ENCODE measurements at regions not wholly inside any gene's neighbourhood (a gene's known extent, or its start where the extent isn't known, plus 50 kb on each side); places are given as distances from the start of the nearest gene placed in this dataset.
"Not testable (repeated sequence)": the region's sequence is repeated elsewhere in the genome, so short reads cannot be mapped to it uniquely, and the experiment has no call there.

DNA sequence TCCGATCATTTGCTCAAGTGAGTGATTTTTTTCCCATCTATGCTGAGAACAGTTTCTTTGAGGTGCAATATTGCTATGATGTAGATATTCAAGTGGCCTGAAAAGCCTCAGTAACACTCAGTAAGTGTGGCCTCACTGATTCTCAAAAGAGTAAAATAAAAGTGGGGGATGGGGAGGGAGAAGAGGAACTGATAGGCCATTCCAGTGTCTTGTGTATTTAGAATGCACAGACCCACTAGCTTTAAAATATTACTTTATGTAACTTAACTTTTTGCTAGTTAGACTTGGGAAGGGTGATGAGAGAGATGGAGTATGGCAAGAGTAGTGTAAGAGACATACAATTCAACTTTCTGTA, 79.5 kb upstream of the ZNF608 start:
- no peak for DNase-seq
- H3K4me1 ChIP-seq (ENCODE audit: low read depth): no peaks in the 10 kb centered on the region
- ATAC-seq: no peak
- no peaks in the 10 kb centered on the region for H3K9me3 ChIP-seq
- H3K36me3 ChIP-seq (ENCODE audit: low read depth): no peaks in the 10 kb centered on the region
- intact Hi-C loops (cut with DNase I, micrococcal nuclease): no loop called here
- TF ChIP-seq, protein P1, sequence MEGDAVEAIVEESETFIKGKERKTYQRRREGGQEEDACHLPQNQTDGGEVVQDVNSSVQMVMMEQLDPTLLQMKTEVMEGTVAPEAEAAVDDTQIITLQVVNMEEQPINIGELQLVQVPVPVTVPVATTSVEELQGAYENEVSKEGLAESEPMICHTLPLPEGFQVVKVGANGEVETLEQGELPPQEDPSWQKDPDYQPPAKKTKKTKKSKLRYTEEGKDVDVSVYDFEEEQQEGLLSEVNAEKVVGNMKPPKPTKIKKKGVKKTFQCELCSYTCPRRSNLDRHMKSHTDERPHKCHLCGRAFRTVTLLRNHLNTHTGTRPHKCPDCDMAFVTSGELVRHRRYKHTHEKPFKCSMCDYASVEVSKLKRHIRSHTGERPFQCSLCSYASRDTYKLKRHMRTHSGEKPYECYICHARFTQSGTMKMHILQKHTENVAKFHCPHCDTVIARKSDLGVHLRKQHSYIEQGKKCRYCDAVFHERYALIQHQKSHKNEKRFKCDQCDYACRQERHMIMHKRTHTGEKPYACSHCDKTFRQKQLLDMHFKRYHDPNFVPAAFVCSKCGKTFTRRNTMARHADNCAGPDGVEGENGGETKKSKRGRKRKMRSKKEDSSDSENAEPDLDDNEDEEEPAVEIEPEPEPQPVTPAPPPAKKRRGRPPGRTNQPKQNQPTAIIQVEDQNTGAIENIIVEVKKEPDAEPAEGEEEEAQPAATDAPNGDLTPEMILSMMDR (IDR thresholded peaks at IDR 0.05): no peak
- H3K4me3 ChIP-seq: no peak overlapping the region

DNA sequence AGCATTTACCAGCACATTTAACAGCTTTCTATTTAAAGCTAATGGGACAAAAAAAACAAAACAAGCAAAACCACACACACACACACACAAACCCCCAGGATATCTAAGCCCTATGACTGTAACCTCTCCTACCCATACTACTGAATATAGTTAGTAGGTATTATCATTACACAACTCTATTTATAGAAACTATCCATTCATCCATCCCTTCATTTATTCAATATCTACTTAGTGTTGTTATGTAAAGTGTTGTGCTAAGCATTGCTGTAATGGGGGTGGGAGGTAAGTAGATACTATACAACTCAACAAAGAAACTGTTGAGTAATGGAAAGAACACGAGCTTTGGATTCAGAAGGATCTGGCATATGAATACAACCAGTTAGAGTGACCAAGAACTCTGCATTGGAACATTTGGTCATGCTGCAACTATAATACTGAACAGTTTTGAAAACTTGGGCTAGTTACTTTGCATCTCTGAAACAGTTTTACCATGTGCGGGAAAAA, 82.3 kb upstream of the ZNF608 start:
- no peaks in the 10 kb centered on the region for H3K4me1 ChIP-seq (ENCODE audit: low read depth)
- no peak overlapping the region for H3K4me3 ChIP-seq
- no peak for DNase-seq
- TF ChIP-seq, protein P1 (IDR thresholded peaks at IDR 0.05): no peak
- no peak for ATAC-seq
- no peaks in the 10 kb centered on the region for H3K9me3 ChIP-seq
- H3K36me3 ChIP-seq (ENCODE audit: low read depth): no peaks in the 10 kb centered on the region
- intact Hi-C loops (cut with DNase I, micrococcal nuclease): no loop called here

DNA sequence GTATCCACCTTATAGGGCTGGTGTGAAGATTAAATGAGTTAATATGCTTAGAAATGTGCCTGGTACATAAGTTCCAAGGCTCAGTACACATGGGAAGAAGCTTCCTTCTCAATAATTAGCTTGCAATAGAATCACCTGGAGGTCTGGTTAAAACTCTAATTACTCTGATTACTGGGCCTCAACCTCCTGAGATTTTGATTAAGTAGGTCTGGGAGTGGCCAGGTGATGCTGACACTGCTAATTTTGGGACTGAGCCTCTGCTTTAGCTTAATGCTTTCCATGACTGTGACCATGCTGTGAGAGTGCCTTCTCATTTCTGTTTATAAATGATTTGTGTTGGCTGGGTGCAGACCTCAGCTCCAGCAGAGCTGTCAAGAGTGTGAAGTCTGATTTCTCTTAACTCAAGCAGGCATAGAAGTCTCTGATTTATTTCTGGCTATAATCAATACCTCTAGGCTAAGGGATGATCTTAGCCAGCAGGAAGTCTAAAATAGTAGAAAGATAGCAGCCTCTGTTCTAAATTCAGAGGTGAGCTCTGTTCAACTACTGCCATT, 85.3 kb upstream of the ZNF608 start:
- TF ChIP-seq, protein P1 (IDR thresholded peaks at IDR 0.05): no peak
- H3K36me3 ChIP-seq (ENCODE audit: low read depth): no peaks in the 10 kb centered on the region
- ATAC-seq (no peak), DNase-seq (no peak)
- intact Hi-C loops (cut with DNase I, micrococcal nuclease): no loop called here
- H3K4me3 ChIP-seq: no peak overlapping the region
- H3K4me1 ChIP-seq (ENCODE audit: low read depth): no peaks in the 10 kb centered on the region
- no peaks in the 10 kb centered on the region for H3K9me3 ChIP-seq

DNA sequence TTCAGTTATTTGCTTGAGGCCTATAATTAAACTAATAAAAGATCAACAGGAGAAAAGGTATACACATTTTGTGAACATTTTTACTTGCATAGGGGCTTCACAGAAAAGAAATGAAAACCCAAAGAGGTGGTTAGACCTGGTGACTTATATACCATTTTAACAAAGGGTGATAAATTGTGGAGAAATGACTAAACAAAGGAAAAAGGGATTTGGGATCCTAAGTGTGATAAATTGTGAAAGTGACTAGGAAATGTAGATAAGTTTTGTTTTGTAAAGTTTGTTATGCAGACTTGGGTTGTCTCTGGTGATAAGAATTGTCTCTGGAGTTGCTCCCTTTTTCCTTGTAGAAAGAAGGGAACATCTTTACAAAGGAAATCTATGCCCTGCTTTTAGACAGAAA, 86.1 kb upstream of the ZNF608 start:
- intact Hi-C loops (cut with DNase I, micrococcal nuclease): no loop called here
- H3K4me1 ChIP-seq (ENCODE audit: low read depth): no peaks in the 10 kb centered on the region
- DNase-seq (no peak), ATAC-seq (no peak)
- no peaks in the 10 kb centered on the region for H3K36me3 ChIP-seq (ENCODE audit: low read depth)
- TF ChIP-seq, protein P1 (IDR thresholded peaks at IDR 0.05): no peak
- H3K9me3 ChIP-seq: no peaks in the 10 kb centered on the region
- no peak overlapping the region for H3K4me3 ChIP-seq

DNA sequence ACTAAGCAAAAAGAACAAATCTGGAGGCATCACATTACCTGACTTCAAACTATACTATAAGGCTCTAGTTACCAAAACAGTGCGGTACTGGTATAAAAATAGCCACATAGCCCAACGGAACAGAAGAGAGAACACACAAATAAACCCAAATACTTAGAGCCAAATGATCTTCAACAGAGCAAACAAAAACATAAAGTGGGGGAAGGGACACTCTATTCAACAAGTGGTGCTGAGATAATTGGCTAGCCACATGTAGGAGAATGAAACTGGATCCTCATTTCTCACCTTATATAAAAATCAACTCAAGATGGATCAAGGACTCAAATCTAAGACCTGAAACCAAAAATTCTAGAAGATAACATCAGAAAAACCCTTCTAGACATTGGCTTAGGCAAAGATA, 89.9 kb upstream of the ZNF608 start:
- intact Hi-C loops (cut with DNase I, micrococcal nuclease); H3K9me3 ChIP-seq; ATAC-seq; DNase-seq; H3K4me3 ChIP-seq; H3K36me3 ChIP-seq (ENCODE audit: low read depth); H3K4me1 ChIP-seq (ENCODE audit: low read depth): not testable (repeated sequence)

DNA sequence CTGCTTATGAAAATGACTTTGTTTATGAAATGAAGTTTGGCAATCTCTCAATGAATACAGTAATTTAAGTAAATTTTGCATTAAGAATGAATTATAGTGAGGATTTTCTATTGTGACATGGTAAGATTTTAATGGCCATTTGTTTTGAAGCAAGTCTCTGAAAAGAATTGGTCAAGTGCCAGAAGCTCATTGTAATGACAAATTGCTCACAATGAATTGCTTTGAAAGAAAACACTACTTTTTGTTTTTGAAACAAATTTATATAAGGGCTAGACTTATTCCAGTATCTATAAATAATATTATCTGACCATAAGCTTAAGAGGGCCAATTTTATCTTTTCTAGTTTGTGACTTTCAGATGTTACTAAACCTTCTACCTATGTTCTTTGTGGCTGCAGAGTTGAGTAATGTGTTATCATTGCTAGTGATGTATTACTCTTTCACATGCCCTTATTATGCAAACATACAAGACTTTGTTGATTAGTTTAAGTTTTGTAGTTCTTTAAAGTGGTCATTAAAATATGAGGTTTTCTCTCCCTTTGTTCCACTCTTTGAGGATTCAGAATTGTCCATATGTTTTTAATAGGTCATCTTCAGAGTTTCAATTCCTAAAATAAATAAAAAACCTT, 93.0 kb upstream of the ZNF608 start:
- Histone ChIP-seq H3K36me3 (ENCODE audit: low read depth) (no peaks in the 10 kb centered on the region), H3K4me1 (ENCODE audit: low read depth) (no peaks in the 10 kb centered on the region), H3K9me3 (no peaks in the 10 kb centered on the region), H3K4me3 (no peak overlapping the region)
- TF ChIP-seq, protein P1 (IDR thresholded peaks at IDR 0.05): no peak
- ATAC-seq (no peak), DNase-seq (no peak)
- intact Hi-C loops (cut with DNase I, micrococcal nuclease): no loop called here

All from mucosa of descending colon (tissue), 3 donors.